K562 (cell line): ENCODE measurements at regions not wholly inside any gene's neighbourhood (a gene's known extent, or its start where the extent isn't known, plus 50 kb on each side); places are given as distances from the start of the nearest gene placed in this dataset.

Source experiments
- ATAC-seq: fragments of 200-7000 bp; cut with Tn5 transposase; 3 replicates; pipeline ENCODE4 v1.9.1; 2020; ENCODE audit warnings: moderate library complexity
- BruUV-seq: library from RNA; stranded (reverse); fragments of 400-500 nt; replicated peaks from 2 replicates; lab custom pipeline; 2021; lab: Mats Ljungman, UMichigan
- CTCF ChIA-PET: fragments of 300-600 bp; formaldehyde crosslinking; extraction: SDS; loops from one replicate; lab custom pipeline; 2021; ENCODE audit warnings: low intra/inter-chr PET ratio; lab: Yijun Ruan, JAX
- POLR2A ChIA-PET: fragments of 300-600, 350-650 bp; sonication (Branson Sonifier 250); formaldehyde crosslinking; extraction: SDS; loops from one replicate; lab custom pipeline; 2021; ENCODE audit warnings: antibody characterized with exemption, inconsistent platforms; lab: Yijun Ruan, JAX
- DNase-seq, 4 experiments: peaks; one replicate each; pipeline versions ENCODE4 v3.0.0 to v3.0.0-alpha.2; 2011 to 2018; ENCODE audit warnings: low spot score in 3 of 4, mixed read lengths in 3 of 4; ENCODE audit errors: extremely low read depth in 1 of 4
- FAIRE-seq: peaks from 2 replicates; lab custom pipeline; 2011; peaks lifted over from hg19 to GRCh38; lab: Jason Lieb, UNC
- H2AFZ ChIP-seq: 2 replicates; pipeline ENCODE4 v1.6.0; 2011; ENCODE audit warnings: low read depth, low read length, control low read depth, inconsistent platforms
- H3K27ac ChIP-seq: fragments of 200-600 bp; 3 replicates; pipeline ENCODE4 v1.8.0; 2011; ENCODE audit warnings: low read depth, mild to moderate bottlenecking, control low read depth, inconsistent platforms, low read length, moderate library complexity, mixed read lengths; ENCODE audit errors: extremely low read depth
- H3K27me3 ChIP-seq, 2 experiments: fragments of 300-600 bp in 1 of 2; 2 replicates in 1 of 2; 3 replicates in 1 of 2; pipeline versions ENCODE4 v1.6.0 to v1.8.0; 2011; ENCODE audit warnings: inconsistent platforms in 2 of 2, low read length in 2 of 2, mild to moderate bottlenecking in 1 of 2, mixed read lengths in 1 of 2, moderate library complexity in 1 of 2; ENCODE audit not compliant: control insufficient read depth in 2 of 2, insufficient read depth in 2 of 2
- H3K36me3 ChIP-seq: fragments of 300-600 bp; 3 replicates; pipeline ENCODE4 v1.8.0; 2011; ENCODE audit warnings: mild to moderate bottlenecking, low read length, inconsistent platforms; ENCODE audit not compliant: control insufficient read depth, insufficient read depth
- H3K4me1 ChIP-seq, 2 experiments: fragments of 200-600 bp in 1 of 2; replicated peaks in 1 of 2; 2 replicates in 1 of 2; 3 replicates in 1 of 2; pipeline versions ENCODE4 v1.5.1 to v1.8.0; 2011; ENCODE audit warnings: inconsistent platforms in 2 of 2, low read length in 2 of 2, mild to moderate bottlenecking in 1 of 2, mixed read lengths in 1 of 2, moderate library complexity in 1 of 2; ENCODE audit not compliant: control insufficient read depth in 2 of 2, insufficient read depth in 2 of 2
- H3K4me2 ChIP-seq: 2 replicates; pipeline ENCODE4 v1.6.1; 2011; ENCODE audit warnings: low read length, control low read depth, inconsistent platforms, mixed read lengths; ENCODE audit not compliant: insufficient read depth
- H3K4me3 ChIP-seq: fragments of 200-600 bp; sonication (generic), shearing (Covaris generic); 2 replicates; pipeline ENCODE4 v1.5.1; 2016; ENCODE audit warnings: control low read depth, inconsistent platforms
- H3K79me2 ChIP-seq: fragments of 200-600 bp; 3 replicates; pipeline ENCODE4 v1.8.0; 2011; ENCODE audit warnings: low read length, inconsistent platforms; ENCODE audit not compliant: control insufficient read depth, insufficient read depth
- H3K9ac ChIP-seq, 2 experiments: 2 replicates each; pipeline versions ENCODE4 v1.6.0 to v1.6.1; 2011; ENCODE audit warnings: low read depth in 2 of 2, low read length in 2 of 2, control low read depth in 1 of 2, inconsistent platforms in 1 of 2, mild to moderate bottlenecking in 1 of 2, mixed read lengths in 1 of 2; ENCODE audit not compliant: insufficient read depth in 1 of 2
- H3K9me1 ChIP-seq: one replicate; pipeline ENCODE4 v1.6.0; 2011; ENCODE audit warnings: inconsistent platforms, mild to moderate bottlenecking, low read length, moderate library complexity; ENCODE audit not compliant: control insufficient read depth, insufficient read depth
- H3K9me3 ChIP-seq: replicated peaks from 2 replicates; pipeline ENCODE4 v1.5.1; 2011; ENCODE audit warnings: low read depth, low read length, inconsistent platforms; ENCODE audit not compliant: control insufficient read depth, insufficient read depth
- H4K20me1 ChIP-seq: replicated peaks from 2 replicates; pipeline ENCODE4 v1.6.1; 2011; ENCODE audit warnings: low read length, inconsistent platforms, mixed read lengths; ENCODE audit not compliant: control insufficient read depth, insufficient read depth
- ATF4 ChIP-seq: fragments of 450-650 bp; formaldehyde crosslinking; IDR thresholded peaks from 2 replicates; pipeline ENCODE4 v1.4.0; 2022; ENCODE audit warnings: mild to moderate bottlenecking, moderate library complexity
- BACH1 ChIP-seq: fragments of 200-800 bp; sonication (Bioruptor generic); IDR thresholded peaks from 2 replicates; pipeline ENCODE4 v1.6.1; 2016; ENCODE audit warnings: missing genetic modification characterization, missing compliant biosample characterization
- CHD2 ChIP-seq: IDR thresholded peaks from 2 replicates; pipeline ENCODE4 v1.6.1; 2011; ENCODE audit warnings: low read depth, low read length
- E2F1 ChIP-seq: sonication (generic); formaldehyde crosslinking; IDR thresholded peaks from 2 replicates; pipeline ENCODE4 v1.8.1; 2023; ENCODE audit warnings: mild to moderate bottlenecking, missing genetic modification reagents, moderate library complexity
- EGR1 ChIP-seq: fragments of 450-650 bp; conservative IDR thresholded peaks from 2 replicates; pipeline ENCODE4 v1.6.1; 2017; ENCODE audit warnings: mild to moderate bottlenecking
- MEIS2 ChIP-seq: fragments of 450-650 bp; IDR thresholded peaks from 2 replicates; pipeline ENCODE4 v1.6.1; 2014; ENCODE audit warnings: mild to moderate bottlenecking; ENCODE audit not compliant: partially characterized antibody
- MYBL2 ChIP-seq, 2 experiments: fragments of 450-650 bp in 1 of 2; sonication (generic) in 1 of 2; formaldehyde crosslinking in 1 of 2; IDR thresholded peaks; 2 replicates each; pipeline versions ENCODE4 v1.6.1 to v1.8.1; 2017 to 2022; ENCODE audit warnings: borderline replicate concordance in 1 of 2, inconsistent platforms in 1 of 2, low read depth in 1 of 2, mild to moderate bottlenecking in 1 of 2, missing genetic modification reagents in 1 of 2, moderate library complexity in 1 of 2
- NFE2L1 ChIP-seq: fragments of 450-650 bp; IDR thresholded peaks from 2 replicates; pipeline ENCODE4 v1.6.1; 2016; ENCODE audit warnings: missing genetic modification characterization, low read depth, mild to moderate bottlenecking, missing compliant biosample characterization, moderate library complexity, borderline replicate concordance
- RBM15 ChIP-seq: fragments of 200-400 bp; formaldehyde crosslinking; IDR thresholded peaks from 2 replicates; pipeline ENCODE4 v1.6.1; 2018; ENCODE audit warnings: mild to moderate bottlenecking, low read length, moderate library complexity; ENCODE audit not compliant: insufficient read depth
- RBM34 ChIP-seq: fragments of 200-400 bp; formaldehyde crosslinking; IDR thresholded peaks from 2 replicates; pipeline ENCODE4 v1.6.1; 2018; ENCODE audit warnings: low read length, borderline replicate concordance; ENCODE audit not compliant: insufficient read depth
- TFAP4 ChIP-seq: sonication (generic); formaldehyde crosslinking; IDR thresholded peaks from 2 replicates; pipeline ENCODE4 v1.8.0; 2022; ENCODE audit warnings: missing genetic modification reagents, mild to moderate bottlenecking, moderate library complexity, borderline replicate concordance
- ZFP1 ChIP-seq: fragments of 450-650 bp; formaldehyde crosslinking; IDR thresholded peaks from 2 replicates; pipeline ENCODE4 v1.4.0; 2020; ENCODE audit warnings: mild to moderate bottlenecking, mixed read lengths
- ZFP36 ChIP-seq: fragments of 150-350 bp; IDR thresholded peaks from 2 replicates; pipeline ENCODE4 v1.6.1; 2018; ENCODE audit warnings: low read length, low read depth; ENCODE audit not compliant: partially characterized antibody
- ZNF398 ChIP-seq: fragments of 250-450 bp; sonication (Bioruptor Pico); IDR thresholded peaks from 2 replicates; pipeline ENCODE4 v1.8.0; 2021; ENCODE audit warnings: moderate library complexity, mild to moderate bottlenecking, inconsistent platforms
- WGBS: fragments of 100-300 bp; shearing (Covaris generic); methylation state at CpG from one replicate; pipeline ENCODE4 v1.1.6; 2016; ENCODE audit warnings: low coverage, mixed read lengths; ENCODE audit not compliant: insufficient coverage; ENCODE audit errors: missing lambda C conversion rate; 5-methylcytosine and 5-hydroxymethylcytosine counted together
- in situ Hi-C: fragments of 300-500 bp; cut with MboI; formaldehyde crosslinking; loops from 4 replicates; pipeline ENCODE4 v1.15.0; 2018; ENCODE audit warnings: inconsistent platforms, mixed read lengths
- intact Hi-C: fragments of 100-400 bp; cut with micrococcal nuclease; formaldehyde crosslinking; loops from 2 replicates; pipeline ENCODE4 v1.14.2; 2022

GRCh38 chr15:31219221-31219620 lies 107.4 kb upstream of the KLF13 start:
- Histone ChIP-seq H3K27ac (no peak overlapping the region), H3K4me3 (no peak overlapping the region), H3K9me3 (no peaks in the 10 kb centered on the region), H3K79me2 (no peaks in the 10 kb centered on the region), H3K9ac (no peak overlapping the region), H4K20me1 (peaks cover 4% of the 10 kb centered on the region), H3K4me2 (no peak overlapping the region), H3K36me3 (no peaks in the 10 kb centered on the region), H3K27me3 (peaks cover 25 to 48% of the 10 kb centered on the region in 2 experiments), H3K9me1 (no peaks in the 10 kb centered on the region), H2AFZ (no peak overlapping the region), H3K4me1 (peaks cover 0 to 27% of the 10 kb centered on the region in 2 experiments; a peak in 2 of 5 replicates)
- no TSS peak for BruUV-seq
- POLR2A ChIA-PET: no interaction called here
- FAIRE-seq (no peak), DNase-seq (no peak), ATAC-seq (no peak)
- intact Hi-C loops (loop anchor here (5.0 kb wide), 1 partner anchor 268 kb away; no protein-coding TSS in a partner anchor), in situ Hi-C loops (no loop called here)
- CTCF ChIA-PET: no interaction called here
- 13% methylated on average over 3 of the region's 3 CpGs for WGBS
- TF ChIP-seq NFE2L1: no peak
- TF ChIP-seq TFAP4: no peak
- no peak for TF ChIP-seq MEIS2
- TF ChIP-seq ZFP1 (CRISPR knock-in tag): no peak
- TF ChIP-seq CHD2: no peak
- TF ChIP-seq E2F1 (CRISPR knock-in tag): no peak
- TF ChIP-seq EGR1: no peak
- TF ChIP-seq RBM34: no peak
- TF ChIP-seq ATF4 (CRISPR knock-in tag): no peak
- TF ChIP-seq BACH1 (tag): no peak
- no peak for TF ChIP-seq ZNF398 (CRISPR knock-in tag)
- no peak for TF ChIP-seq RBM15
- TF ChIP-seq ZFP36: no peak
- TF ChIP-seq MYBL2 (IDR thresholded peaks at IDR 0.05; ENCODE audit: low read depth): no peak
- TF ChIP-seq MYBL2 (CRISPR knock-in tag; IDR thresholded peaks at IDR 0.05; ENCODE audit: borderline replicate concordance): no peak
